ENCODE measurements at regions not wholly inside any gene's neighbourhood (a gene's known extent, or its start where the extent isn't known, plus 50 kb on each side); places are given as distances from the start of the nearest gene placed in this dataset.

DNA sequence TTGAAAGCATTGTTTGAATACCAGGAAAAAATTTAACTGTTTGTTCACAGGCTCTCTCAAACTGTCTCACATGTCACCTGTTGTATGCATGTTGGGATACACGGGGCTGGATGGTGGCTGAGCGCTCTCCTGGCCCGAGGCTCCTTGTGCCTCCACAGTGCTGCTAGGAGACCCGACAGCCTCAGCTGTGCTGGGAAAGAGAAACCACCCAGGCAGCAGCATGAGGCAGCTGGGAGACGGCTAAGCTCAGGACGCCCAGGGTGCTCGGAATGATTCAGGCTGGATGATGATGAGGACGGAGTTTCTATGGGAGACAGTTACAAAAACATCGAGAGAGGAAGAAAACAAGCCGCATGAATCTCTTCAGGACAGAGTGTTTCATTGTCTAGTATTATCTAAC, 278.0 kb upstream of the CDH4 start:
- no peak overlapping the region for H3K4me3 ChIP-seq (ENCODE audit: low read length)
- TF ChIP-seq, protein P1, sequence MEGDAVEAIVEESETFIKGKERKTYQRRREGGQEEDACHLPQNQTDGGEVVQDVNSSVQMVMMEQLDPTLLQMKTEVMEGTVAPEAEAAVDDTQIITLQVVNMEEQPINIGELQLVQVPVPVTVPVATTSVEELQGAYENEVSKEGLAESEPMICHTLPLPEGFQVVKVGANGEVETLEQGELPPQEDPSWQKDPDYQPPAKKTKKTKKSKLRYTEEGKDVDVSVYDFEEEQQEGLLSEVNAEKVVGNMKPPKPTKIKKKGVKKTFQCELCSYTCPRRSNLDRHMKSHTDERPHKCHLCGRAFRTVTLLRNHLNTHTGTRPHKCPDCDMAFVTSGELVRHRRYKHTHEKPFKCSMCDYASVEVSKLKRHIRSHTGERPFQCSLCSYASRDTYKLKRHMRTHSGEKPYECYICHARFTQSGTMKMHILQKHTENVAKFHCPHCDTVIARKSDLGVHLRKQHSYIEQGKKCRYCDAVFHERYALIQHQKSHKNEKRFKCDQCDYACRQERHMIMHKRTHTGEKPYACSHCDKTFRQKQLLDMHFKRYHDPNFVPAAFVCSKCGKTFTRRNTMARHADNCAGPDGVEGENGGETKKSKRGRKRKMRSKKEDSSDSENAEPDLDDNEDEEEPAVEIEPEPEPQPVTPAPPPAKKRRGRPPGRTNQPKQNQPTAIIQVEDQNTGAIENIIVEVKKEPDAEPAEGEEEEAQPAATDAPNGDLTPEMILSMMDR (conservative IDR thresholded peaks at IDR 0.05; ENCODE audit: low read length), result no peak
- DNase-seq (ENCODE audit: low read depth), result no peak

DNA sequence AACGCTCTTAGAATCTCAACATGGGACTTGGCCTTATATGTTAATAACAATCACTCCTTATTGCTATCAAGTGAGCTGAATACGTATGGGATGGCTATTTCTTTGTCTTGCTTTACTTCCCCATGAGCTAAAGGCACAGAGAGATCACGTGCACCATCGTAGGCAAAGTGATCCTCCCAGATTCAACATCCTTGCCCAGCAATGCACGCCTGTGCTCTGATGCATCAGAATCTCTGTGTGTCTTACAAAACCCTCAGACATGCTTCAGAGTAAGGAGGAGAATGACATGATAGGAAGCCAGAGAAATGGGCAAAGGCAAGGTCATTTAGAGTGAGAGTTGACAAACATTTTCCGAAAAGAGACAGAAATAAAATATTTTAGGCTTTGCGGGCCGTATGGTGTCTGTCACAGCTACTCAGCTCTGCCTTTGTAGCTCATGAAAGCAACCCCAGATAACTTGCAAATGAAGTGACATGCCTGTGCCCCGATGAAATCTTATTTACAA, 277.6 kb upstream of the CDH4 start:
- no peak for DNase-seq (ENCODE audit: low read depth)
- no peak overlapping the region for H3K4me3 ChIP-seq (ENCODE audit: low read length)
- TF ChIP-seq, protein P1 (conservative IDR thresholded peaks at IDR 0.05; ENCODE audit: low read length), result no peak

DNA sequence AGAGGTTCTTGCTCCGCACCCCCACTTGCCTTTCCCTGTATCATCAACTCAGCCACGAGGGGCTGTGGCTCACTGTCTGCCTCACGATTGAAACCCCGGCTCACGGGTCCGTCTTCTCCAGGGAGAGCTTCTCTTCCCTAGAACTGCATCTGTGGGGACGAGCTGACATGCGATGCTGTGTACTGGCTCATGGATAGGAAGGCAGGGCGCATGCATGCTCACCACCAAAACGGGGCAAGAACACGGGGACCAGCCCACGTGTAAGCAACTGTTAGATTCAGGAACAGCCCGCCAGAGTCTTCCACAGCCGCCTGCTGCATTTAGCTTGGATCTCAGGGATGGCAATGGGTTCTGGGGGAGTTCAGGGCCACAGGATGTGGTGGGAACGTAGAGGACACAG, 275.9 kb upstream of the CDH4 start:
- no peak overlapping the region for H3K4me3 ChIP-seq (ENCODE audit: low read length)
- no peak for DNase-seq (ENCODE audit: low read depth)
- TF ChIP-seq, protein P1 (conservative IDR thresholded peaks at IDR 0.05; ENCODE audit: low read length), result no peak

DNA sequence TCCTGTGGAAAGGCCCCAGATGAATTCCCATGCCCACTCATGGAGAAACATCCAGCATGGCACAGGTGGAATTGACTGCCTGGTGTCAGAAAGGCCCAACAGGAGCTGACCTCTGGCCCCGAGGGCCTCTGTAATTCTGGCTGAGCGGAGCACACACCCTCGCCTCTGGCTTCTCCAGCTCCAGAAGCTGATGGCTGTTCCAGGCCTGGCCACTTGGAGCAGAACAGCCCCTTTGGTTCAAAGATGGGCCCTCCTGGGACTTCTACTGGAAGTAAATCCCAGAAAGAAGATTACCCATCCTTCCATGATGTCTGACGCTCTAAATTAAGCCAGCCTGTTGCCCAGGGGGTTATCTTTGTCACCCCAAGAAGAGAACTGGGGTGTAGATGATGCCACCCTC, 275.1 kb upstream of the CDH4 start:
- TF ChIP-seq, protein P1 (conservative IDR thresholded peaks at IDR 0.05; ENCODE audit: low read length), result no peak
- DNase-seq (ENCODE audit: low read depth), result no peak
- no peak overlapping the region for H3K4me3 ChIP-seq (ENCODE audit: low read length)

DNA sequence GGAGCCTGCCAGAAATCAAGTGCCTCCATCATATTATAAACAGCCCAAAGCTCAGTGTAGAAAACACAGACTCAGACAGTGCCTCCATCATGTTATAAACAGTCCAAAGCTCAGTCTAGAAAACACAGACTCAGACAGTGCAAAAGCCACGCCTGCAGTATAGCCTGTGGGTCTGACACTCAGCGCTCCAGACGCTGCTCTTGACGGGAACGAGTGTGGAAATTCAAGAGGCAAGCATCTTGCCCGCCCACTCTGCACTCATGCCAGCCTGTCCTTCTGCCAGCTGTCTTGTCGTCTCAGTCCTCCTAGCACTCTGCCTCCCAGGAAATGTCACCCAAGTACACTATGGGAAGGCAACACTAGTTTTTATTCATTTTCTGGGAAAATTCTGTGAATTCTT, 274.2 kb upstream of the CDH4 start:
- no peak overlapping the region for H3K4me3 ChIP-seq (ENCODE audit: low read length)
- DNase-seq (ENCODE audit: low read depth), result no peak
- TF ChIP-seq, protein P1 (conservative IDR thresholded peaks at IDR 0.05; ENCODE audit: low read length), result no peak

DNA sequence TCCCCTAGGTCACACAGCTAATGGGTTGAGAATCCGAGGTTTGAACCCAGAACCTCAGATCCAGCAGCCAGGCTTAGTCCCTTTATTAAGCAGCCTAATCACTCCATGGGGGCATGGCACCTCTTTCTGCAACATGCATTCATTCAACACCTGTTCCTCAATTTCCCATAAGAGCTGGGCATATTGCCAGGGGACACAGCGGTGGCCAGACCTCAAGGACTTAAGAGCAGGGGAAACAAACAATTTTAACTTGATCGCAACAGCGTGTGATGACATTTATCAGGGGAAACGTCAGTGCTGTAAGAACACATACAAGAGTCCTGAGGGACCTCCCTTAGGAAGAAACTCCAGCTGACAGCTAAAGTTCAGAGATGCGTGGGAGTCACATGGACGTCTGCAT, 267.4 kb upstream of the CDH4 start:
- DNase-seq (ENCODE audit: low read depth), result no peak
- TF ChIP-seq, protein P1 (conservative IDR thresholded peaks at IDR 0.05; ENCODE audit: low read length), result no peak
- H3K4me3 ChIP-seq (ENCODE audit: low read length), result no peak overlapping the region

DNA sequence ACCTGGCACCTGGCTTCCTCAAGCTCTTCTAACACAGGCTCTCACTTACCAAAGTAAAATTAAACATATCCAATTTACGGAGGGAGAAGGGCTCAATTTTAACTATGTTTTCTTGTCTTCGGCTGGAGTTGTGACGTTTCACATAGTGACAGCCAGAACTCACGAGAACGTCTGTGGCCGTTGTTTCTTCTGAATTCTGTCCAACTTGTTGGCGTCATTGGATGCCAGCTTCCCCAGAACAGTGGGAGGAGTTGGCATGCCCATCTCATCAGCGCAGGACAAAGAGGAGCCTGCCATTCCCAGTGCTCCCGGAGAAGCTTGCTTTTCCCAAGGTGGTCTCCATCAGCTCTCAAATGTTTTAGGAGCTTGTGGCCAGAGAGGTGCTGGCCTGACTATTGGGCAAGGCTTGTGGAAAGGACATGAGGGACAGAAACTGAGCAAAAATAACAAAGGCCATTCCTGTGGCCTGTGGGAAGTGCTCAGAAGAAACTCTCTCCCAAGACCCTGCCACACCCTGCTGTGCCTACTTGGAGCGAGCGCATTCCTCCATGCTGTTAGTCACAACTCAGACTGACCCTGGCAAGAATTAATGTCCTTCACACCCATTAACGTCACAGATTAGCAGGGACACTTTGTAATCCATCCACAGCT, 265.4 kb upstream of the CDH4 start:
- DNase-seq (ENCODE audit: low read depth), result no peak
- no peak overlapping the region for H3K4me3 ChIP-seq (ENCODE audit: low read length)
- TF ChIP-seq, protein P1 (conservative IDR thresholded peaks at IDR 0.05; ENCODE audit: low read length), result no peak

Measured in AG10803 (cell line).